Stimulated activated CD4-positive, alpha-beta T cell treated with anti-CD3 and anti-CD28 coated beads, Interleukin-12 subunit alpha, Interleukin-12 subunit beta, amount 100 ng/mL, for 48 hours (primary cell): ENCODE measurements at regions not wholly inside any gene's neighbourhood (a gene's known extent, or its start where the extent isn't known, plus 50 kb on each side); places are given as distances from the start of the nearest gene placed in this dataset.
"Not testable (repeated sequence)": the region's sequence is repeated elsewhere in the genome, so short reads cannot be mapped to it uniquely, and the experiment has no call there.

ENCODE experiments used
- DNase-seq, 3 donors: peaks; one replicate each; pipeline ENCODE4 v3.0.0-alpha.2; 2020; ENCODE audit warnings: low read depth in 2 of 3, low spot score in 1 of 3

GRCh38 chr12:38016602-38017001 lies 300.0 kb upstream of the ALG10B start:
- DNase-seq = no peak

- no peak for DNase-seq
Observed at GRCh38 chr12:38025916-38026315, 290.7 kb upstream of the ALG10B start.

- DNase-seq = no peak
Observed at GRCh38 chr12:38053113-38053512, 263.5 kb upstream of the ALG10B start.

- DNase-seq = no peak
Observed at GRCh38 chr12:38053655-38054464, 262.7 kb upstream of the ALG10B start.

- no peak for DNase-seq
Observed at GRCh38 chr12:38056701-38057689, 259.6 kb upstream of the ALG10B start.

- no peak for DNase-seq
Observed at GRCh38 chr12:38099686-38100085, 216.9 kb upstream of the ALG10B start.

- no peak for DNase-seq
Observed at GRCh38 chr12:38101753-38102152, 214.8 kb upstream of the ALG10B start.

GRCh38 chr12:38102197-38102596 lies 214.4 kb upstream of the ALG10B start:
- no peak for DNase-seq

GRCh38 chr12:38110026-38110699 lies 206.4 kb upstream of the ALG10B start:
- DNase-seq = no peak

GRCh38 chr12:38113991-38114390 lies 202.6 kb upstream of the ALG10B start:
- no peak for DNase-seq

- DNase-seq = no peak
Observed at GRCh38 chr12:38116968-38117367, 199.6 kb upstream of the ALG10B start.

- DNase-seq = no peak
Observed at GRCh38 chr12:38118632-38119031, 197.9 kb upstream of the ALG10B start.

- DNase-seq = no peak
Observed at GRCh38 chr12:38120438-38120837, 196.1 kb upstream of the ALG10B start.

GRCh38 chr12:38123028-38123427 lies 193.5 kb upstream of the ALG10B start:
- not testable (repeated sequence) for DNase-seq

GRCh38 chr12:38123566-38124246 lies 192.9 kb upstream of the ALG10B start:
- DNase-seq = no peak

- no peak for DNase-seq
Observed at GRCh38 chr12:38124247-38125012, 192.1 kb upstream of the ALG10B start.

- no peak for DNase-seq
Observed at GRCh38 chr12:38132139-38132538, 184.4 kb upstream of the ALG10B start.

- DNase-seq = no peak
Observed at GRCh38 chr12:38137287-38137686, 179.3 kb upstream of the ALG10B start.

GRCh38 chr12:38137716-38138115 lies 178.9 kb upstream of the ALG10B start:
- DNase-seq = no peak
